Ishikawa (cell line): ENCODE measurements at regions not wholly inside any gene's neighbourhood (a gene's known extent, or its start where the extent isn't known, plus 50 kb on each side); places are given as distances from the start of the nearest gene placed in this dataset.

ENCODE experiments used
- CEBPB ChIP-seq: IDR thresholded peaks from 2 replicates; pipeline ENCODE4 v1.6.1; 2012
- CREB1 ChIP-seq: IDR thresholded peaks from 2 replicates; pipeline ENCODE4 v1.6.1; 2012; ENCODE audit warnings: low read depth
- EGR1 ChIP-seq: IDR thresholded peaks from 2 replicates; pipeline ENCODE4 v1.6.1; 2012
- EP300 ChIP-seq: IDR thresholded peaks from 2 replicates; pipeline ENCODE4 v1.6.1; 2012; ENCODE audit warnings: borderline replicate concordance
- FOXM1 ChIP-seq: IDR thresholded peaks from 2 replicates; pipeline ENCODE4 v1.6.1; 2012; ENCODE audit warnings: low read depth, borderline replicate concordance
- MAX ChIP-seq: IDR thresholded peaks from 2 replicates; pipeline ENCODE4 v1.6.1; 2012
- NFIC ChIP-seq: IDR thresholded peaks from 2 replicates; pipeline ENCODE4 v1.6.1; 2012
- RAD21 ChIP-seq: IDR thresholded peaks from 2 replicates; pipeline ENCODE4 v1.6.1; 2012; ENCODE audit warnings: low read depth
- REST ChIP-seq: IDR thresholded peaks from 2 replicates; pipeline ENCODE4 v1.6.1; 2012; ENCODE audit warnings: low read depth, mild to moderate bottlenecking
- TAF1 ChIP-seq: IDR thresholded peaks from 2 replicates; pipeline ENCODE4 v1.6.1; 2012; ENCODE audit warnings: low read depth, mild to moderate bottlenecking
- TCF12 ChIP-seq: IDR thresholded peaks from 2 replicates; pipeline ENCODE4 v1.6.1; 2012; ENCODE audit warnings: low read depth
- TEAD4 ChIP-seq: IDR thresholded peaks from 2 replicates; pipeline ENCODE4 v1.6.1; 2012
- USF1 ChIP-seq: IDR thresholded peaks from 2 replicates; pipeline ENCODE4 v1.6.1; 2012
- YY1 ChIP-seq: IDR thresholded peaks from 2 replicates; pipeline ENCODE4 v1.6.1; 2012; ENCODE audit warnings: low read depth
- ZBTB7A ChIP-seq: IDR thresholded peaks from 2 replicates; pipeline ENCODE4 v1.6.1; 2012; ENCODE audit warnings: low read depth

GRCh38 chr19:30806311-30806710, 434.1 kb downstream of the ZNF536 start:
- TF ChIP-seq EP300 (no peak), CREB1 (no peak), YY1 (no peak), RAD21 (no peak), TCF12 (no peak), USF1 (no peak), NFIC (no peak), MAX (no peak), EGR1 (no peak), REST (no peak), FOXM1 (no peak), TEAD4 (no peak), ZBTB7A (no peak), CEBPB (no peak), TAF1 (no peak)

- TF ChIP-seq RAD21, result no peak
Measured at GRCh38 chr19:30804751-30805150, 432.6 kb downstream of the ZNF536 start.

- no peak for TF ChIP-seq CREB1
- TF ChIP-seq USF1, result no peak
- TF ChIP-seq FOXM1, result no peak
- no peak for TF ChIP-seq TAF1
- no peak for TF ChIP-seq TEAD4
- no peak for TF ChIP-seq REST
- no peak for TF ChIP-seq NFIC
- TF ChIP-seq YY1, result no peak
- TF ChIP-seq EP300, result no peak
- TF ChIP-seq ZBTB7A, result no peak
- no peak for TF ChIP-seq EGR1
- TF ChIP-seq TCF12, result no peak
- TF ChIP-seq CEBPB, result no peak
- TF ChIP-seq MAX, result no peak
- no peak for TF ChIP-seq RAD21
Measured at GRCh38 chr19:30802424-30803013, 430.3 kb downstream of the ZNF536 start.

GRCh38 chr19:30799865-30800755, 427.9 kb downstream of the ZNF536 start:
- TF ChIP-seq CREB1, result no peak
- peak; percentile 30 for TF ChIP-seq RAD21

GRCh38 chr19:30795727-30796126, 423.5 kb downstream of the ZNF536 start:
- no peak for TF ChIP-seq EGR1
- no peak for TF ChIP-seq REST
- TF ChIP-seq USF1, result no peak
- TF ChIP-seq CREB1, result no peak
- TF ChIP-seq FOXM1, result no peak
- no peak for TF ChIP-seq TAF1
- TF ChIP-seq TEAD4, result no peak
- TF ChIP-seq MAX, result no peak
- TF ChIP-seq CEBPB, result no peak
- no peak for TF ChIP-seq YY1
- TF ChIP-seq RAD21, result no peak
- TF ChIP-seq NFIC, result no peak
- no peak for TF ChIP-seq TCF12
- TF ChIP-seq EP300, result no peak
- TF ChIP-seq ZBTB7A, result no peak
